ENCODE measurements at regions not wholly inside any gene's neighbourhood (a gene's known extent, or its start where the extent isn't known, plus 50 kb on each side); places are given as distances from the start of the nearest gene placed in this dataset.
A peak's percentile ranks its signal among the peaks of the same experiment; 100 is the strongest.

DNA sequence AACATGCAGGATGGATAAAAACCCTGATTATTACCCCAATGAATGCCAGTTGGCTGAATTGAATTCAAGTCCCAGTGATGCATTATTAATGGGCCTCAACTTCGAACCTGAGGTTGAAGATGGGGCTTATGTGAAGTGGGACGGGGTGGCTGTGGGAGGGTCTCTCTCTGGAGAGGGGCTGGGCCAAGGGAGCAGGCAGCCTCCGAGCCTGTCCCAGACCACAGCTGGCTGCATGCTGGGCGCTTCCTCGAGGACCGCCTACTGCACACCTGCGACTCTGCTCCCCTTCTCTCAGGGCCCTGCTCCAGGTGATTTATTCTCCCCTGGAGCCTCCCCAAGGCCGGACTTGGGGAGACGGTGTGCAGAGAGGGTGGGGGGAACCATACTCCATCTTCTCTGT lies 568.3 kb downstream of the CCDC171 start:
- H3K27ac Mint-ChIP-seq: no peak overlapping the region
- H3K9me3 Mint-ChIP-seq: peaks cover 5 to 6% of the 10 kb centered on the region in 2 donors
- DNase-seq (no peak), ATAC-seq (replicated peaks) (no peak)
- H3K4me3 Mint-ChIP-seq: no peak overlapping the region
- H3K36me3 Mint-ChIP-seq: no peaks in the 10 kb centered on the region
- H3K27me3 Mint-ChIP-seq: no peaks in the 10 kb centered on the region
- H3K4me1 Mint-ChIP-seq: no peaks in the 10 kb centered on the region

DNA sequence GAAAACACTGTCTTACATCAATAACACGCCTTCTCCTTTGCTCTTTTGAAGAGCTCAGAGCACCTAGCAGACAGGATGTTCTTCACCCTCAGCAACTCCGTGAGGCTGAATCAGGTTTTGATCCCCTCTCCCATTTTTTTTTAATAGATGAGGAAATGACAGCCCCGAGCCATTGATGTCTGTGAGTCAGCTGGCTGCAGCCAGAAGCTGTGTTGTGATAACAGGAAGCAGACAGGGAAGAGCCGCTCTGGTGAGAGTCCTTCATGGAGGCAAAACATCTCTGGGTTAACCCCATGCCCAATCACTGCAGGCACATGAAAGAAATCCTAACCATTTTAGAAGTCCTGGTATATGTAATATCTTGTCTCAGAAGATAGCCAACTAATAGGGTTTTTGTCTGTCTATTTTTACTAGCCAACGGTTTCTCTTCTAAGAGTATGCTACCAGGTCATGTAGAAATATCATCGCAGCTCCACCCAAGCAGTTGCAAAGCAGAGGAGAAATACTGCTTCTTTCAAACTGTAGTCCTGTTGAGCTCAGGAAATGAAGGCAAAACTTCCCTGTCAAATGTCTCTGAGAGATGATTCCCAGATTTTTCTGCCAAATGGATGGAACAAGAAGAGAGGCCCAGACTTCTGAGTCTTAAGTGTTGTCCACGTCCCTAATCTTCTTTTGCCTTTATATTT lies 568.9 kb downstream of the CCDC171 start:
- Mint-ChIP-seq H3K36me3 (no peaks in the 10 kb centered on the region), H3K27me3 (no peaks in the 10 kb centered on the region), H3K9me3 (peaks cover 5 to 6% of the 10 kb centered on the region in 2 donors), H3K4me1 (no peaks in the 10 kb centered on the region), H3K4me3 (no peak overlapping the region), H3K27ac (no peak overlapping the region)
- ATAC-seq (replicated peaks) (no peak), DNase-seq (no peak)

DNA sequence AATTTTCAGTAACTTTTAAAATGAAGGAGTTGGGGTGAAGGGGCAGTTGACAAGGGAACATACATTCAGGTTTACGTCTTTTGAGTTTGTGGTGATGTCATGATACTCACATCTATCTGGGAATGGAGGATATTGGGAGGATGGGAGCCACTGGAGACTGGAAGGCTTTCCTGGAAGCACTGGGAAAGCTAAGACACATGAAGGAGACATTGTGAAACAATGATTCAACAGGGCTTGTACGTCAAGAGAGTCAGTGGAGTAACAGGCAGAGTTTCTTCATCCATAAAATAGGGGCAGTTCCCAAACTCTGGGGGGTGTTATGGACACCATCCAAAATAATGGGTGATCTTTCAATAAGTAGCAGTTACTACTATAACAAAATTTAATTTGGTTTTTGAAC lies 572.8 kb downstream of the CCDC171 start:
- Mint-ChIP-seq H3K36me3 (no peaks in the 10 kb centered on the region), H3K27ac (no peak overlapping the region), H3K9me3 (peaks cover 6 to 8% of the 10 kb centered on the region in 2 donors), H3K27me3 (no peaks in the 10 kb centered on the region), H3K4me1 (no peaks in the 10 kb centered on the region), H3K4me3 (no peak overlapping the region)
- DNase-seq (no peak), ATAC-seq (replicated peaks) (no peak)

DNA sequence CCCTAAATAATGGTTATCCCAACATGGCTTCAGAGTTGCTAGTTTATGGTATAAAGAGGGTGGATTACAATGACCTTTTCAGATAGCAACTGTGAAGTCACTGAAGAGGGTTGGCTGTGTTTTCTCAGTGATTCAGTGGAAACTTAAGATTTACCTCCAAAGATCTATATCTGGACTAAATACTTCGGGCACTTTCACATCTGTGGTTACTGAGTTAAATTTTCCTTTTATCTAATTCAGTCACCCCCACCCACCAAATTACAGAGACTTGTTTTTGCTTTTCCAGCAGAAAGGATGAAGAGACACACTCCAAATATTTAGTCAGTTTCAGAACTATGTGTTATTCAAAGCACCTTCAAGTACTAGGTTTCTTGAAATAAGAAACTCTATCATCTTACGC lies 573.2 kb downstream of the CCDC171 start:
- DNase-seq (no peak), ATAC-seq (replicated peaks) (no peak)
- Mint-ChIP-seq H3K36me3 (no peaks in the 10 kb centered on the region), H3K4me3 (no peak overlapping the region), H3K27me3 (no peaks in the 10 kb centered on the region), H3K9me3 (peaks cover 6 to 8% of the 10 kb centered on the region in 2 donors), H3K4me1 (no peaks in the 10 kb centered on the region), H3K27ac (no peak overlapping the region)

DNA sequence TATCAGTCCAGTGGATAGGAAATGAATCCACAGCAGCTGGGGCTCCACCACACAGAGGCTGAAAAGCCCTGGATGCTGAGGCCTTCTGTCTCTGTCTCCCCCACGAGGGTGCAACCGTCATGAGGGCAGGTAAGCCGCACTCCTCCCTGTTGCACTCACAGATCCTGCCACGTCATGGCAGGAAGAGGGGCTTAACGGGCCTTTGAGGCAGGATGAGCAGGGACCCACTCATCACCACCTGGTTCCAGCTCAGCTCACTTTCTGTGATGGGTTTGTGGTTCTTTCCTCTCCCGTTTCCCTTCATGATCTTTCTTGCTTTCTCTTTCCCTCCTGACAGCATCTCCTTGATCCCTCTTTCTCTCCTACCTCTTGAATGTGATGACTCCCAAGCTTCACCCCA lies 575.2 kb downstream of the CCDC171 start:
- ATAC-seq (replicated peaks) (no peak), DNase-seq (no peak)
- no peak overlapping the region for H3K4me3 Mint-ChIP-seq
- peaks cover 0 to 9% of the 10 kb centered on the region in 2 donors for H3K27me3 Mint-ChIP-seq
- H3K36me3 Mint-ChIP-seq: no peaks in the 10 kb centered on the region
- no peak overlapping the region for H3K27ac Mint-ChIP-seq
- H3K9me3 Mint-ChIP-seq: peaks cover 4 to 8% of the 10 kb centered on the region in 2 donors
- no peaks in the 10 kb centered on the region for H3K4me1 Mint-ChIP-seq

DNA sequence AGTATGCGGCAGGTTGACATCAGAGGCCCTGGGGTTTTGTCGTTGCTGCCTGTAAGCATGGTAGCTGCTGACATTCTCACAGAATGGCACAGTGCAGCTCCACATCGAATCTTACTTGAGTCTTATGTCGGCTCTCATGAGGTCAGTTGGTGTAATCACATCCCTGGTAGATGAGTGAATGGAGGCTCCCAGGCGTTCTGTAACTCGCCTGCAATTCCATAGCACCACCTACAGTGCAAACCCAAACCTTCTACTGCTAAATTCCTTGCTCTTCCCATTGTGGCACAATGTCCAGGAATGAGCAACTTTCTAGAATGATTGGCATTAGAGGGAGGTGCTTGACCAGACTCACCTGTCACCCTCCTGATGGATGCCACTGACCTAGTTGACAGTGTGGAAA lies 578.4 kb downstream of the CCDC171 start:
- Mint-ChIP-seq H3K27ac (no peak overlapping the region), H3K9me3 (peaks cover 2 to 3% of the 10 kb centered on the region in 2 donors), H3K36me3 (no peaks in the 10 kb centered on the region), H3K4me1 (no peaks in the 10 kb centered on the region), H3K27me3 (peaks cover 0 to 9% of the 10 kb centered on the region in 2 donors), H3K4me3 (no peak overlapping the region)
- ATAC-seq (replicated peaks) (no peak), DNase-seq (no peak)

DNA sequence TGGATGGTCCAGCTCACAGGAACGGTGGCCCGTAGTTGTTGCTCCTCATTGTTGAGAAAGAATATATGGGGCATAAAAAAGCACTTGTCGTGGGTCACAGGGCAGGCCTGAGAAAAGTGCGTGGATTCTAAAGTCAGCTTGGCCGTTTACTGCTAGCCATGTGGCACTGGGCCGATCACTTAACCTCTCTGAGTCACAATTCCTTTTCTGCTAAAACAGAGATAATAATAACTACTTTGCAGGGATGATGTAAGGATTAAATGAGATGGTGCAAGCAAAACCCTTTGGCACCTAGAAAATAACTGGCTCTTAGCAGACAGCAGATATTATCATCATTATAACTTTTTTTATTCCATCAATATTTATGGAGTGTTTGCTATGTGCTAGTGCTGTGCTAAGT lies 579.7 kb downstream of the CCDC171 start:
- Mint-ChIP-seq H3K27me3 (peaks cover 0 to 9% of the 10 kb centered on the region in 2 donors), H3K36me3 (no peaks in the 10 kb centered on the region), H3K4me1 (no peaks in the 10 kb centered on the region), H3K9me3 (no peaks in the 10 kb centered on the region), H3K27ac (no peak overlapping the region), H3K4me3 (no peak overlapping the region)
- DNase-seq: no peak
- no peak for ATAC-seq (replicated peaks)

DNA sequence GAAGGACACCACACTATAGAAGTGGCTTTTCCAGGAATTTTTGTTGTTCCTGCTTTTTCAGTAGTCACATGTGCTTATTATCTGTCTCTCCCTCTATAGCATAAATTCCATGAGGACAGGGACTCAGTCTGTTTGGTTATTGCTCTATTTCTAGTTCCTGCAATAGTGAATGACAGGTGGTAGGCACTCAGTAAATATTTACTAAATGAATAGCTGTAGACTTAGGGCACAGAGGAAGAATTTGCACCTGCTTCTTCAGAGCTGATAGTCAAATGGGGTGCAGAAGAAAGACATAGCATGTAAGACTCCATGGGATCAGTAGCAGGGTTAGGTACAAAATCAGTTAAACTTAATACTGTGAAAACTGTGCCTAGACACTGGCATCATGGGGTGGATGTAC lies 580.2 kb downstream of the CCDC171 start:
- H3K4me1 Mint-ChIP-seq: no peaks in the 10 kb centered on the region
- no peak overlapping the region for H3K27ac Mint-ChIP-seq
- ATAC-seq (replicated peaks) (no peak), DNase-seq (no peak)
- no peaks in the 10 kb centered on the region for H3K9me3 Mint-ChIP-seq
- no peak overlapping the region for H3K4me3 Mint-ChIP-seq
- H3K27me3 Mint-ChIP-seq: peaks cover 0 to 9% of the 10 kb centered on the region in 2 donors
- H3K36me3 Mint-ChIP-seq: no peaks in the 10 kb centered on the region

DNA sequence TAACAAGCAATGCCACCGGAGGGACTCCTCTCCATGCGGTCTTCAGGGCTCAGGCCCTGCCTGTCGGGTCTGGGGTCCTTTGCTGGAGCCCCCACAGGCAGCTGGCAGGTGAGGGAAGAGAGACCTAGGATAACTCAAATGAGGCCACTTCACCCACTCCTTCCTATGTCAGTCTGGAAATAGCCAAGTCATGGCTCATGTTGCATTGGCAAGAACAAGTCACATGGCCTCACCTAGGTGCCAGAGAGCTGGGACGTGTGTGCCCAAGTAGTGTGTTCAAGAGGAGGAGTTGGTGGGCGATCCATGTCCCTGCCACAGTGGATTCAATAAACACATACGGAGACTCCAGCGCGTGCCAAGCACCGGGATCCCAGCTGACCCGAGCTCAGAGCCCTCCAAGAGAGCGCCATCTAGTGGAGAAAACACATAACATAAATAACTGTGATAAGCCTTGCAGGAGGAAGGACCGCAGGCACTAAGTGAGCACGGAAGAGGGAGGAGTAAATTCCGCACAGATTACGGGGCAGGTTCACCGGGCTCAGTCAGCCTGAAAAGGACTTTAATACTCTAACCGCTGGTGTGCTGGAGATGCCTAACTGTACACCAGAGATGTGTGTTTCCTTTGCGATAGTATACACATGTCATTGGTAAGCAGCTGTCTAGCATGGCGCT lies 580.8 kb downstream of the CCDC171 start:
- H3K36me3 Mint-ChIP-seq: no peaks in the 10 kb centered on the region
- no peaks in the 10 kb centered on the region for H3K4me1 Mint-ChIP-seq
- no peaks in the 10 kb centered on the region for H3K9me3 Mint-ChIP-seq
- no peak overlapping the region for H3K4me3 Mint-ChIP-seq
- H3K27me3 Mint-ChIP-seq: peaks cover 0 to 9% of the 10 kb centered on the region in 2 donors
- ATAC-seq (replicated peaks) (peak; percentile 62 to 70), DNase-seq (no peak)
- no peak overlapping the region for H3K27ac Mint-ChIP-seq

DNA sequence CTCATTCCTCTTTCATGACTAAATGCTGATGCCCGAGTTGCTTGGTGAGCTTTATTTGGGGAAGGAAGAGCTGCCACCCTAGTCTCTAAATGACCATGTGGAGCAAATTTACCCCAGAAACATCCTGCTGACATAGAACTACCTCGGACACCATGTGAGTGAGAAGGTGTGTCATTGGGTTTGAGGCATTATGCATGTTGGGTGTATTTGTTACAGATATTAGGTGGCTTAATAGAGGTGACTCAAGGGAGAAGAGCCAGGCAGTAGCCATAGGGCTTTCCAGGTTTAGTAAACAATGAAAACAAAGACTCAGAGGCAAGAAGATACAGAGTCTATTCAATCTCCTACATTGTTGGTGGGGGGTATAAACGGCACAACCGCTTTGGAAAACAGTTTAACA lies 581.5 kb downstream of the CCDC171 start:
- Mint-ChIP-seq H3K9me3 (no peaks in the 10 kb centered on the region), H3K36me3 (no peaks in the 10 kb centered on the region), H3K4me3 (no peak overlapping the region), H3K27ac (no peak overlapping the region), H3K27me3 (peaks cover 0 to 9% of the 10 kb centered on the region in 2 donors), H3K4me1 (no peaks in the 10 kb centered on the region)
- no peak for ATAC-seq (replicated peaks)
- no peak for DNase-seq

DNA sequence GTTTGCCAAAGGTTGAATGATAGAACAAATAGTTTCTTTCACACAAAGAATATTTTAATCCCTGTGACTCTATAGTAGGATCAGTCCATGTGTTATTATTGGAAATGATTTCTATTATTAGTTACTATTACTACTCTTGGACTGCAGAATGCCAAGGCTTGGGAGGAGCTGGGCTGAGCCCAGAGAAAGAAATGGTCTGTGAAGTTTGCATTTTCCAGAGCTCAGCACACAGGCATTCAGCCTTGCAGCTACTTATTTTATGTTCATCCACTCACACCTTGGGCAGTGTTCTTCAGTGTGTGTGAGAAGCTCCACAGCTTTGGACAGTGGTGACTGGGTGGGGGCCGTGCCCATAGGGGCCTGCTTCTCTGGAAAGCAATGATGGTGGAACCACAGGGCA lies 583.1 kb downstream of the CCDC171 start:
- H3K27ac Mint-ChIP-seq: no peak overlapping the region
- H3K4me1 Mint-ChIP-seq: no peaks in the 10 kb centered on the region

DNA sequence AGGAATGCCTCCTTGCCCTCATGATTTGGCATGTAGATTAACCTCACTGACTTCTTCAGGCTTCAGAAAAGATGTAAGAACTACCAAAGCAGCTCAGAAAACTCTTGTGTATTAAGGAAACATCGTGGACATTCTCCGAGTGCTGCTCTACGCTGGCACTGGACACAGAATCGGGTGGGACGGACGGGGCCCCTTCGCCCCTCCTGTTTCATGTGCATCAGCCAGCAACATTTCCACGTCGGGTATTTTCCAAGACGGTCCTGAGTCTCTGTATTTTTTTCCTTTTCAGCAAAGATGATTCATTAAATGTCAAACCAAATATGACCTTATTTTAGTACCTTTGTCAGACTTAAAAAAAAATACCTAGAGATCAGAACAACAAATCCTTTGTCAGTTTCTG lies 583.6 kb downstream of the CCDC171 start:
- no peak for ATAC-seq (replicated peaks)
- no peaks in the 10 kb centered on the region for H3K4me1 Mint-ChIP-seq
- no peaks in the 10 kb centered on the region for H3K36me3 Mint-ChIP-seq

More for the DNA sequence above, 583.1 kb downstream of the CCDC171 start:
- no peak overlapping the region for H3K4me3 Mint-ChIP-seq
- no peaks in the 10 kb centered on the region for H3K36me3 Mint-ChIP-seq
- no peak for ATAC-seq (replicated peaks)
- H3K9me3 Mint-ChIP-seq: no peaks in the 10 kb centered on the region
- H3K27me3 Mint-ChIP-seq: peaks cover 0 to 9% of the 10 kb centered on the region in 2 donors
- DNase-seq: no peak

DNA sequence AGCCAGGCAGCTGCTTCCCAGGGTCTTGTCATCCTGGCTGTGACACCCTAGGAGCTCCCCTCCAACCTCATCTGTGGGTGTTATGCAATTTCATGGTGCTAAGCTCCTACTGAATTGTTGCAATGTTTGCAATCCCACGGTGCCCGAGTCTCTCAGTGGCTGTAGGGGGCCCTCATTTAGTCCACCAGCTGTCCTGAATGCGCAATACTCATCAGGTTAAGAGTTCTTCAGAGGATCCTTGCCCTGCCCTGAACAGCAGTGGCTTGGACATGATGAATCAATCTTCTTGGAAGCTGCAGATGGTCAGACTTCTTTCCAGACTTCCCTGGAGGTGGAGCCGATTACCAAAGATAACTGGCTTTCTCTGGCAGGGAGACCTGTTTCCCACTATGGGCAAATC lies 584.1 kb downstream of the CCDC171 start:
- H3K27me3 Mint-ChIP-seq: peaks cover 0 to 4% of the 10 kb centered on the region in 2 donors
- H3K4me1 Mint-ChIP-seq: no peaks in the 10 kb centered on the region
- no peaks in the 10 kb centered on the region for H3K9me3 Mint-ChIP-seq
- no peak overlapping the region for H3K4me3 Mint-ChIP-seq
- DNase-seq (no peak), ATAC-seq (replicated peaks) (no peak)
- H3K27ac Mint-ChIP-seq: no peak overlapping the region
- no peaks in the 10 kb centered on the region for H3K36me3 Mint-ChIP-seq

More for the DNA sequence above, 583.6 kb downstream of the CCDC171 start:
- Mint-ChIP-seq H3K27me3 (peaks cover 0 to 9% of the 10 kb centered on the region in 2 donors), H3K9me3 (no peaks in the 10 kb centered on the region), H3K27ac (no peak overlapping the region), H3K4me3 (no peak overlapping the region)
- no peak for DNase-seq

DNA sequence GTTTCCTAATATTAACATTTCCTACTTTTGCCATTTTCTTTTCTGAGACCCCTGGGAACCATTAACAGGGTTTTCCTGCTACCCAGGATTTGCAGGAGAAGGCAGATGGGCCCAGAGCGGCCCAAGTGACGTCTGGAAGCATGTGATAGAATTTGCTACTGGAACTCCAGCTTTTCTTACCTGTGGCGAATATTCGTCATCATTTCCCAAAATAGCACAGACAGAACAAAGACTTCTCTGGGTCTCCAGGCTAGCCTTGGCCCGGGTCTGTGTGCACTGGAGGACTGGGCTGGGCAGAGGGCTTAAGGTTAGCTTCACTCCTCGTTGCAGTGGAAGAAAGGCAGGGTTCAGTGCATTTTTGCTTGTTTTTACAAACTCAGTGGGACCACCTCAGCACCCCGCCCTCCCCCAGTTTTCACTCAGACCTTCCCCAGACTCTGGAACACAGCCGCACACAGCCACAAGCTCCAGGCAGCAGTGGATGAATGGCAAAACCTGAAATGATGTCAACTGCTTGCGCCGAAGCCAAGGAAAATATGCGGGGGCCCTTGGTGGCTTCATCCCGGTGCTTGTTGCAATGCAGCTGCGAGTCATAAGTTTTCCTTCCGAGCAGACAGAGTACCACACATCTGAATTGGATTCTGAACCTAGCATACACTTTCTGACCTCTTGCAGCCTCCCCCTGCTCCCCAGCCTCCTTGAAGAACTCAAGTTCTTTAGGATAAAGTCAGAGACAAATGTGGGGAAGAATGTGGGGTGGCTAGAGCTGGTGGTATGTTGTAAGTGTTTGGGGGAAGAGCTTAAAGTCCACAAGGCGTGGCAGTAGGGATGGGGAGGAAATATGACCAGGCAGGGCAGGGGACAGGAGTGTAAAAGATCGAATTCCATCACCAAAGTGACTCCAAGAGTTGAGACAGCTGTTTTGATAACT lies 586.0 kb downstream of the CCDC171 start:
- Mint-ChIP-seq H3K9me3 (no peaks in the 10 kb centered on the region), H3K27ac (no peak overlapping the region), H3K27me3 (no peaks in the 10 kb centered on the region), H3K4me3 (no peak overlapping the region), H3K36me3 (no peaks in the 10 kb centered on the region), H3K4me1 (no peaks in the 10 kb centered on the region)
- DNase-seq (no peak), ATAC-seq (replicated peaks) (no peak)
